IPS DF 4.7 (cell line): ENCODE measurements at regions not wholly inside any gene's neighbourhood (a gene's known extent, or its start where the extent isn't known, plus 50 kb on each side); places are given as distances from the start of the nearest gene placed in this dataset.
"Not testable (repeated sequence)": the region's sequence is repeated elsewhere in the genome, so short reads cannot be mapped to it uniquely, and the experiment has no call there.

ENCODE experiments used
- DNase-seq: peaks from one replicate; pipeline ENCODE4 v3.0.0-alpha.2; 2013; ENCODE audit warnings: low spot score; ENCODE audit errors: extremely low read depth

- no peak for DNase-seq
Measured at GRCh38 chr1:178642282-178642681, 82.8 kb upstream of the RALGPS2 start.

GRCh38 chr1:178643349-178643748 is 81.7 kb upstream of the RALGPS2 start:
- DNase-seq = no peak

DNA sequence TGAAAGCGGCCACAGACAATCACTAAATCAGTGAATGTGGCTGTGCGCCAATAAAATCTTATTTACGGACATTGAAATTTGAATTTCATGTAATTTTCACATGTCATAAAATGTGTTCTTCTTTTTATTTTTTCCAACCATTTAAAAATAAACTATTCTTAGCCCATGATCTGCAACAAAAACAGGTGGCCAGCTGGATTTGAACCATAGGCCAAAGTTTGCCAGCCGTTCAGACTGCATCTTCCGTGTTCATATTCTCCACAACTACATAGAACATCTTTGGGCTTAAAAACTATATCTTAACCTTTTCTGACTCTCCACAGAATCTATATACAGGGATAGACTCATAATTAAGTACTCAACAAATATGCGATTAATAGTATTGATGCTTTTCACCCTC is 81.2 kb upstream of the RALGPS2 start:
- DNase-seq = no peak

DNA sequence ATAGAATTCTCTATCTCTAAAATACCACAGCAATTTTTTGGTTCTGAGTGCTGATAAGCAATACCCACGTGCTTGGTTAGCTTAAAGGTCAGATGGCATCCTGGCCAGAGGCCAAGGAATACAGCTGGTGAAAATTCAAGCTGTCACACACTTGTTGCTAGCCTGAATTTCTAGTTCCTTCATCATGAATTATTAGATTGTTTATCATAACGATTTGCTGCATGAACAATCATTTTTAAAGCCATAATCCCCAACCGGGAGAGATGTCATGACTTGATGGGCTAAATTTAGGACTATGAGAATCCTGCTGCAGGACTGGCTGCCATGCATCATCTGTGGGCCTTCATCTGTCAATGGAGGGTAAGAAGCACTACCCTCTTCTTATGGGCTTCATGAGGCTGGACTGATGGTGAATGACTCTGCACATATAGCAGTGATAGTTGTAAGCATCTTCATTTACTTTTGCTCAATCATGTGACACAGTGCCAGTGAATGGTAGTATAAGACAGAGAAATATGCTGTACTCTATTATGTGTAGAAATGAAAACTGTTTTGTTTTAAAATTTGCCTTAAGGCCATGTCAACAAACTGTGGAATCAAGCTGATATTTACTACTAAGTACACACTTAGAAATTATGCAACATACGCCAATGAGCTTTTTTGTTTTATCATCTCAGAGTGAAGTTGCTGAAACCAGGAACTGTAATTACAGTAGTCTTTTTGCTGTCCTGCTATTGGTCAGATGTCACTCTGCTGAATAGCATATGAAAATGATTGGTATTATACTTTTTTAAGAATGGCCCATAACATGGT is 80.5 kb upstream of the RALGPS2 start:
- no peak for DNase-seq

GRCh38 chr1:178645157-178645807 is 79.8 kb upstream of the RALGPS2 start:
- no peak for DNase-seq

DNA sequence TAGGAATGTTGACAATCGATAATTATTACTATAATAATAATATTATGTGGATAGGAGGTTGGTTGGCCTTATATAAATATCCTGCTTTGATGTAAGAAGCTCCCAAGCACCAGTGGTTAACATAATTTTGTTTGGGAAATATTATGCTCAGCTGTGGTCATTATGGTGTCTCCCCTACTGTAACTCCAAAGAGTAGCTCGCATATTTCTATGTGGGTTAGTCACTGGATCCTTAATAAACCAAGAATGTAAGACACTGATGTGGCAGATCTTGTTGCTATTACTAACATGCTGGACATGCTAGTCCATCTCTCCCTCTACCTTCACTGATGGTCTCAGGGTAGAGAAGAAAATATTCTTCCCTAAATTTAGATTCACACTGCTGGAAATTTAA is 79.2 kb upstream of the RALGPS2 start:
- DNase-seq = no peak

DNA sequence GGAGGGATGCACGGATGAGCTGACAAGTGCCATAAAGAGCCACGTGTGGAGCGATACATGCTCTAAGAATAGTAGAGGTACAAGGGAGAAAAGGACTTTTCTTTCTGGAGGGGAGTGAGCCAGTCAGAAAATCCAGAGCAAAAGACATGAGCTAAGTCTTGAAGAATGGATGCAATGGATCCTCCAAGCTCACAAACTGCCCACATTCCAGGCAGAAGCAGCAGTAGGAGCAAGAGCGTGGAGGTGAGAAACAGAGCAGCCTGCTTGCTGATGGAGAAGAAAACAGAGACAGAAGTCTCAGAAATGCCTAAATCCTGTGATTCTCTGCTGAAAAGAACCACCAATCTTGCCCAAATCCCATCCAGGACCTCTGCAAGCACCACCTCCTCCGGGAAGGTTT is 78.2 kb upstream of the RALGPS2 start:
- DNase-seq = no peak

DNA sequence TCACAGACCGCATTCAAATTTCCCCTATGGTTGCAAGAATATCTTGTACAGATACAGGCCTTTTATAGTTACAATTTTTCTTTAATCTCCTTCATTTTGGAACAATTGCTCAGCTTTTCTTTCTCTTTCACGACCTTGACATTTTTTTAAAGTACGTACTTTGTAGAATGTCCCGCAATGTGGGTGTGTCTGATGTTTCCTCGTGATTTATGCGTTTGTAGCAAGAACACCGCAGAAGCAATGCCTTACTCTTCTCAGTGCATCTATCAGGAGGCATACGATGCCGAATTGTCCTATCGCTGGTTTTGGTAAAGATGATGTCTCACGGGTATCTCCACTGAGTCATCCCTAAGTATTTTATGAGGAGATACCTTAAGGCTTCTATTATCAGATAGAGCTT is 76.9 kb upstream of the RALGPS2 start:
- no peak for DNase-seq

DNA sequence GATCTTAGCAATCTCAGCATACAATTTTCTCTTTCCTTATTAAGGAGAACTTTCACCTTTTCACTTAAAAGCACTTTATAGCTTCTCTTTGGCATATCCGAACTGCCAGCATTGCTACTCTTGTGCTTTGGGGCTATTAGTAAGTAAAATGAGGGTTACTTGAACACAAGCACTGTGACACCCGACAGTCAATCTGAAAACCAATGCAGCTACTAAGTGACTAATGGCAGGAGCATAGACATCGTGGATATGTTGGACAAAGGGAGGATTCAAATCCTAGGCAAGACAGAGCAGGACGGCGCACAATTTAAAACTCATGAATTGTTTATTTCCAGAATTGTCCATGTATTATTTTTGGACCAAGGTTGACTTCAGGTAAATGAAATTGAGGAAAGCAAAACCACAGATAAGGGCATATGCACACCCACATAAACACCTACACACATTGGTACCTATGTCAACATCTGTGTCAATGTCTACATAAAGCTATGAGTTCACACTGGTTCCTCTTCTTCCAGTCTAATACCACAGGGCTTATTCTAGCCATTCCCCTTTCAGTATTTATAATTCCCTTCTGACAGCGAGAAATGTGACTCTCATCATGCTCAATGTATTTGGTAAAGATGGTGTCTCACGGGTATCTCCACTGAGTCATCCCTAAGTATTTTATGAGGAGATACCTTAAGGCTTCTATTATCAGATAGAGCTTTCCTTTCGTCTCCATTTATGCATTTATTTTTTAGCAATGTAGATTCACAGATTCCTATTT is 75.3 kb upstream of the RALGPS2 start:
- DNase-seq = no peak

- no peak for DNase-seq
Measured at GRCh38 chr1:178650934-178651511, 74.0 kb upstream of the RALGPS2 start.

DNA sequence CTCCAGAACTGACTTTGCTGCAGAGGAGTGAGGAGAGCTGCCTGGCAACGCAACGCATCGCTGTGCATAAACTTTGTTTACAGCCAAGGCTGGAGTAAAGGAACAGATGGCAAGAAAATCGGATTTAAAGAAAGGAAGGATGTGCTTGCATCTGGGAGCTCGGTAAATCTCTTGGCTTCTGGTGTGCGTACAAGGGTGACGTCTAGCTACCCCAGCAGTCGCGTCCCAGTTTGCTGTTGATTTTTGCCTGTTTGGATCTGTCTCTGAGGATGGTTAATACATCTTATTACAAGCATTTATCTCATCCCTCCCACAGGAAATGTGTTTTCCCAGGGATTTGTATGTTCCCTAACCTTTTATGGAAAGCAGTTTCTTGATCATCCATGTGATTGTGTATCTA is 73.3 kb upstream of the RALGPS2 start:
- DNase-seq = no peak

- no peak for DNase-seq
Measured at GRCh38 chr1:178652506-178653490, 72.2 kb upstream of the RALGPS2 start.

DNA sequence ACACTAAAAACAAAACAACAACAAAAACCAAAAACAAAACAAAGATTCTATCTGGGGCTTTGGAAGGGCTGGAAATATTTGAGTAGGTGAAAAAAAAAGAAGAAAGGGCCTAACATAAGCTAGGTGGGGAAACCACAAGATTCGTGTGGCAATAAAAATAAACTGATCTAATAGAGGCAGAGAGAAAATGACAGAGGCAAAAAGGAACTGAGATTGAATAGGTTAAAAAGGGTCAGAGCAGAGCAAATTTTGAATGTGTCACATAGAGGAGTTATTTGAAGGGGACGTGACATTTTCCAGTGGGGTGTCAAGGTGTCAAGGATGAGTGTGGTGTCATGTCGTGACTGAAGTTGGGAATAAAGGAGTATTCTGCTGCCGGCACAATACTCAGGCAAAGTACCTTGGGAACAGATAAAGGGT is 65.2 kb upstream of the RALGPS2 start:
- no peak for DNase-seq

- DNase-seq = no peak
Measured at GRCh38 chr1:178660461-178660860, 64.6 kb upstream of the RALGPS2 start.

- no peak for DNase-seq
Measured at GRCh38 chr1:178664278-178664677, 60.8 kb upstream of the RALGPS2 start.

DNA sequence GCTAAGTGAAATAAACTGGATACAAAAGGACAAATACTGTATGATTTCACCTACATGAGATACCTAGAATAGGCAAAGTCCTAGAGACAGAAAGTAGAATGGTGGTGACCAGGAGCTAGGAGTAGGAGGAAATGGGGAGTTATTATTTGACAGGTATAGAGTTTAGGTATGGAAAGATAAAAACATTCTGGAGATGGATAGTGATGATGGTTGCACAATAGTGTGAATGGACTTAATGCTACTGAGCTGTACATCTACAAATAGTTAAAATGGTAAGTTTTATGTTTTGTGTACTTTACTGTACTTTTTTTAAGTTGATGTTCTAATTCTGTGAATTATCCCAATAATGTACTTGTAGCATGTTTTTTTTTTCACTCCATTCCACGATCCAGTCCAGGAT is 59.5 kb upstream of the RALGPS2 start:
- DNase-seq = no peak

GRCh38 chr1:178666891-178667290 is 58.2 kb upstream of the RALGPS2 start:
- DNase-seq = not testable (repeated sequence)

DNA sequence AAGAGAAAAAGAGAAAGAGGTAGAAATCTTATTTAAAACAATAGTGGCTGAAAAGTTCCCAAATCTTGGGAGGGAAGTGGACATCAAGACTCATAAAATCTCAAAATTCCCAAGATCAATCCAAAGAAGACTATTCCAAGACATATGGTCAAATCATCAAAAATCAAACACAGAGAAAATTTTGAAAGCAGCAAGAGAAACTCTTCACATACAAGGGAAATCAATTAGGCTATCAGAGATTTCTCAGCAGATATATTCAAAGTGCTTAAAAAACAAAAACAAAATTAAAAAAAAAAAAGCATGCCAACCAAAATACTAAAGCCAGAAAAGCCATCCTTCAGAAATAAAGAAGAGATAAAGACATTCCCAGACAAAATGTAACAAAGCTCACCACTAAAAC is 52.6 kb upstream of the RALGPS2 start:
- DNase-seq = no peak

DNA sequence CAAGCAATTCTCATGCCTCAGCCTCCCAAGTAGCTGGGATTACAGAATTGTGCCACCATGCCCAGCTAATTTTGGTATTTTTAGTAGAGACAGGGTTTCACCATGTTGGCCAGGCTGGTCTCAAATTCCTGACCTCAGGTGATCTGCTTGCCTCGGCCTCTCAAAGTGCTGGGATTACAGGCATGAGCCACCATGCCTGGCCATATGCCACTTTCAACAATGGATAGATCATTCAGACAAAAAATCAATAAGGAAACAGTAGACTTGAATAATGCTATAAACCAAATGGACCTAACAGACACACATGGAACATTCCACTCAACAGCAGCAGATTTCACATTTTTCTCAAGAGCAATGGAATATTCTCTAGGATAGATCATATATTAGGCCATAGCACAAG is 50.5 kb upstream of the RALGPS2 start:
- DNase-seq = not testable (repeated sequence)
